Glomerular visceral epithelial cell (primary cell): ENCODE measurements at regions not wholly inside any gene's neighbourhood (a gene's known extent, or its start where the extent isn't known, plus 50 kb on each side); places are given as distances from the start of the nearest gene placed in this dataset.
A peak's percentile ranks its signal among the peaks of the same experiment; 100 is the strongest.

Experiments used
- DNase-seq: peaks from one replicate; pipeline ENCODE4 v3.0.0-alpha.2; 2016; ENCODE audit errors: extremely low spot score

- DNase-seq, result no peak
Observed at GRCh38 chr6:126148853-126149252, 162.5 kb downstream of the TRMT11 start.

- DNase-seq, result no peak
Observed at GRCh38 chr6:126152372-126152745, 166.0 kb downstream of the TRMT11 start.

GRCh38 chr6:126153661-126154060 is 167.3 kb downstream of the TRMT11 start:
- DNase-seq, result no peak

GRCh38 chr6:126156973-126157372 is 170.6 kb downstream of the TRMT11 start:
- DNase-seq, result no peak

GRCh38 chr6:126167726-126168125 is 172.2 kb upstream of the CENPW start:
- DNase-seq, result no peak

- DNase-seq, result no peak
Observed at GRCh38 chr6:126170433-126170832, 169.5 kb upstream of the CENPW start.

GRCh38 chr6:126170978-126171382 is 168.9 kb upstream of the CENPW start:
- DNase-seq, result peak; percentile 31

- DNase-seq, result no peak
Observed at GRCh38 chr6:126172131-126172530, 167.8 kb upstream of the CENPW start.

- no peak for DNase-seq
Observed at GRCh38 chr6:126173265-126173664, 166.7 kb upstream of the CENPW start.

- no peak for DNase-seq
Observed at GRCh38 chr6:126174697-126175096, 165.2 kb upstream of the CENPW start.

GRCh38 chr6:126175251-126175650 is 164.7 kb upstream of the CENPW start:
- DNase-seq, result no peak

- peak; percentile 16 for DNase-seq
Observed at GRCh38 chr6:126176282-126176681, 163.6 kb upstream of the CENPW start.

- peak; percentile 80 for DNase-seq
Observed at GRCh38 chr6:126180585-126180984, 159.3 kb upstream of the CENPW start.

- no peak for DNase-seq
Observed at GRCh38 chr6:126181173-126181741, 158.7 kb upstream of the CENPW start.

- no peak for DNase-seq
Observed at GRCh38 chr6:126181890-126182289, 158.0 kb upstream of the CENPW start.

GRCh38 chr6:126182650-126183311 is 157.1 kb upstream of the CENPW start:
- peak; percentile 8 for DNase-seq

- no peak for DNase-seq
Observed at GRCh38 chr6:126185774-126186173, 154.1 kb upstream of the CENPW start.

- peak; percentile 24 for DNase-seq
Observed at GRCh38 chr6:126188279-126188909, 151.5 kb upstream of the CENPW start.

GRCh38 chr6:126195625-126196236 is 144.2 kb upstream of the CENPW start:
- no peak for DNase-seq

GRCh38 chr6:126198631-126199030 is 141.3 kb upstream of the CENPW start:
- DNase-seq, result no peak

- DNase-seq, result no peak
Observed at GRCh38 chr6:126199466-126199865, 140.4 kb upstream of the CENPW start.

GRCh38 chr6:126202707-126203106 is 137.2 kb upstream of the CENPW start:
- no peak for DNase-seq

GRCh38 chr6:126204126-126204525 is 135.8 kb upstream of the CENPW start:
- DNase-seq, result no peak
